Activated CD4-positive, alpha-beta T cell treated with anti-CD3 and anti-CD28 coated beads, Interleukin-2, amount 10 ng/mL, durations not matched to agents 24 days and 14 days (primary cell): ENCODE measurements at regions not wholly inside any gene's neighbourhood (a gene's known extent, or its start where the extent isn't known, plus 50 kb on each side); places are given as distances from the start of the nearest gene placed in this dataset.

ENCODE experiments used
- DNase-seq: peaks from one replicate; pipeline ENCODE4 v3.0.0; 2022
- H3K27ac Mint-ChIP-seq: one replicate; pipeline ENCODE4 v1.8.0; 2022; ENCODE audit warnings: mild to moderate bottlenecking, mixed read lengths
- H3K27me3 Mint-ChIP-seq: one replicate; pipeline ENCODE4 v1.8.0; 2022; ENCODE audit warnings: mixed read lengths
- H3K36me3 Mint-ChIP-seq: one replicate; pipeline ENCODE4 v1.8.0; 2022; ENCODE audit warnings: low read depth, mild to moderate bottlenecking, mixed read lengths
- H3K4me1 Mint-ChIP-seq: one replicate; pipeline ENCODE4 v1.8.0; 2021; ENCODE audit warnings: mixed read lengths
- H3K4me3 Mint-ChIP-seq: one replicate; pipeline ENCODE4 v1.8.0; 2022; ENCODE audit warnings: mild to moderate bottlenecking, moderate library complexity, mixed read lengths
- H3K9me3 Mint-ChIP-seq: one replicate; pipeline ENCODE4 v1.8.0; 2021; ENCODE audit warnings: mixed read lengths
- intact Hi-C: fragments of 100-400 bp; cut with micrococcal nuclease; formaldehyde crosslinking; loops from one replicate; pipeline ENCODE4 v1.15.1; 2023

- peaks cover 6% of the 10 kb centered on the region for H3K9me3 Mint-ChIP-seq
- peaks cover 13% of the 10 kb centered on the region for H3K27me3 Mint-ChIP-seq
- H3K27ac Mint-ChIP-seq = no peak overlapping the region
- peaks cover 9% of the 10 kb centered on the region for H3K4me1 Mint-ChIP-seq
- DNase-seq = peak; percentile 6
- H3K36me3 Mint-ChIP-seq = no peaks in the 10 kb centered on the region
- intact Hi-C loops = no loop called here
- no peak overlapping the region for H3K4me3 Mint-ChIP-seq
Measured at GRCh38 chr7:96497567-96497966, 175.7 kb upstream of the SLC25A13 start.

DNA sequence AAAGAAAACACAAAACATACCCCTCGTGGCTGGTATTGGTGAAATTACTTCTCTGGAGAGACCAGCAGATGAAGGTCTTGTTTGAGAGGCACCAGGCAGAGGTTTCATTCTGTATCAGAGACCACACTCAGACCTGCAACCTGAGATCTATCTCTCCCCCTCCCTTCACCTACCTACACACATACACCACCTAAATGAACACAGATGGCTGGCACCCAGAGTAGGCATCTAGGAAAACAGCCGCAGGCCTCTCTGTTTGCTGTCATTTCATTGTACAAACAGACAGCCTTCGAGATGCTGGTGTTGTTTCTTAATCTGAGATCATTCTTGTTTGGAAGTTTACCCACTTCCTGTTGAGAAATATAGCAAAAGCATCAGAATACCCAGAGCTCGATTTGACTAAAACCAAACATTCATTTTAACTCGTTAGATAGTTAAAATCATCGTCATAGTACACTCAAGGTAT, 173.9 kb upstream of the SLC25A13 start:
- Mint-ChIP-seq H3K27ac (peak overlapping the region; percentile 89), H3K27me3 (peaks cover 9% of the 10 kb centered on the region), H3K36me3 (no peaks in the 10 kb centered on the region), H3K4me3 (peak overlapping the region; percentile 57), H3K4me1 (peaks cover 18% of the 10 kb centered on the region), H3K9me3 (peaks cover 6% of the 10 kb centered on the region)
- DNase-seq = peak; percentile 74
- intact Hi-C loops = loop anchor here (1.0 to 2.0 kb wide), 4 partner anchors 17 to 341 kb away; no protein-coding TSS in a partner anchor

- intact Hi-C loops = no loop called here
- DNase-seq = no peak
- H3K4me1 Mint-ChIP-seq = peaks cover 19% of the 10 kb centered on the region
- H3K27ac Mint-ChIP-seq = no peak overlapping the region
- no peak overlapping the region for H3K4me3 Mint-ChIP-seq
- peaks cover 3% of the 10 kb centered on the region for H3K27me3 Mint-ChIP-seq
- H3K9me3 Mint-ChIP-seq = peaks cover 7% of the 10 kb centered on the region
- no peaks in the 10 kb centered on the region for H3K36me3 Mint-ChIP-seq
Measured at GRCh38 chr7:96486681-96487080, 164.8 kb upstream of the SLC25A13 start.

DNA sequence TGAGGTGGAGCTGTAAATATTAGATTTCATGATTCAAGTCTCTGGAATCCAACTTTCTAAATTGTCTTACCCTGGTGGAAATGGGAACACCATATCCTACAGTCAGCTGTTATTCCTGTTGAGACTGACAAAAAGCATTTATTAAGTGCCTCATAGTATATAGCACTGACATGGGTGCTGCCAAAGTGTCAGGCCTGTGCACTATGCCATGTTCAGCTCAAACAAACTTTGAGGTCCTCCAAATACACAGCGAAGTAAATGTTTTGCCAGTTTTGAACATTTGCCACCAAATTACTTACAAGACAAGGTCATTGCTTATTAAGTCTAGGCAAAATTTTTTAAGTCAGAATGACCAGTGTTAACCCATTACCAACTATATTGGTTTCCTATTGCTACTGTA, 162.9 kb upstream of the SLC25A13 start:
- Mint-ChIP-seq H3K9me3 (peaks cover 7% of the 10 kb centered on the region), H3K27me3 (no peaks in the 10 kb centered on the region), H3K4me1 (peaks cover 19% of the 10 kb centered on the region), H3K27ac (no peak overlapping the region), H3K4me3 (no peak overlapping the region), H3K36me3 (no peaks in the 10 kb centered on the region)
- DNase-seq = no peak
- intact Hi-C loops = no loop called here

- peaks cover 24% of the 10 kb centered on the region for H3K4me1 Mint-ChIP-seq
- intact Hi-C loops = no loop called here
- H3K27ac Mint-ChIP-seq = no peak overlapping the region
- peak; percentile 62 for DNase-seq
- H3K27me3 Mint-ChIP-seq = no peaks in the 10 kb centered on the region
- H3K4me3 Mint-ChIP-seq = no peak overlapping the region
- H3K36me3 Mint-ChIP-seq = no peaks in the 10 kb centered on the region
- peaks cover 7% of the 10 kb centered on the region for H3K9me3 Mint-ChIP-seq
Measured at GRCh38 chr7:96484091-96484490, 162.2 kb upstream of the SLC25A13 start.

DNA sequence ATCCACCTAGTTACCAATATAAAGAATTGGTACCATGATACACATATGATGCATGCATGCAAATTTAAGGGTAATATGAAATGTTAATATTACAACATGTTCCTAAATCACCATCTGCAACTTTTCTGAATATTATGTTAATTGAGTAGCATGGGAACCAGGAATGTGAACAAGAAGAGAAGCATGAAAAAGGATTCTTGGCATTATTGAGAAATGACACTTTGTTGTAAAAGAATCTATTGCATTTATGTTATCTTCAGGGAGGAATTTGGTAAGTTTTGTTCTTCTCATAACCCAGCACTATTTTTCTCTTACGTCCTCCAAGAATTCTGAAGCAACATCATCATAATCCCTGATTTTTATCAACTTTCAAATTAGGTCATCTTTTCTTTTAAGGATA, 159.9 kb upstream of the SLC25A13 start:
- intact Hi-C loops = no loop called here
- no peak overlapping the region for H3K27ac Mint-ChIP-seq
- no peaks in the 10 kb centered on the region for H3K36me3 Mint-ChIP-seq
- no peak for DNase-seq
- peaks cover 1% of the 10 kb centered on the region for H3K27me3 Mint-ChIP-seq
- no peak overlapping the region for H3K4me3 Mint-ChIP-seq
- H3K4me1 Mint-ChIP-seq = peaks cover 30% of the 10 kb centered on the region
- no peaks in the 10 kb centered on the region for H3K9me3 Mint-ChIP-seq

- peak overlapping the region; percentile 69 for H3K4me3 Mint-ChIP-seq
- peaks cover 6% of the 10 kb centered on the region for H3K27me3 Mint-ChIP-seq
- H3K4me1 Mint-ChIP-seq = peaks cover 23% of the 10 kb centered on the region
- H3K36me3 Mint-ChIP-seq = no peaks in the 10 kb centered on the region
- intact Hi-C loops = loop anchor here (2.0 to 5.0 kb wide), 3 partner anchors 16 to 638 kb away; partner anchors contain the start of gene SDHAF3
- peaks cover 4% of the 10 kb centered on the region for H3K9me3 Mint-ChIP-seq
- peak; percentile 69 for DNase-seq
- peak overlapping the region; percentile 89 for H3K27ac Mint-ChIP-seq
Measured at GRCh38 chr7:96479015-96479645, 157.2 kb upstream of the SLC25A13 start.

DNA sequence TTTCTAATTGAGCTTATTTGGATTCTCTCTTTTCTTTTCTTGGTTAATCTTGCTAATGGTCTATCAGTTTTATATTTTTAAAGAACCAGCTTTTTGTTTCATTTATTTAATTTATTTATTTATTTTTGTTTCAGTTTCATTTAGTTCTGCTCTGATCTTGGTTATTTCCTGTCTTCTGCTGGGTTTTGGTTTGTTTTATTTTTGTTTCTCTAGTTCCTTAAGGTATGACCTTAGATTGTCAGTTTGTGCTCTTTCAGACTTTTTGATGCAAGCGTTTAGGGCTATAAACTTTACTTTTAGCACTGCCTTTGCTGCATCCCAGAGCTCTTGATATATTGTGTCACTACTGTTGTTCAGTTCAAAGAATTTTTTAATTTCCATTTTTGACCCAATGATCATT, 149.7 kb upstream of the SLC25A13 start:
- DNase-seq = no peak
- peak overlapping the region; percentile 89 for H3K27ac Mint-ChIP-seq
- peaks cover 7% of the 10 kb centered on the region for H3K36me3 Mint-ChIP-seq
- peak overlapping the region; percentile 68 for H3K4me3 Mint-ChIP-seq
- H3K27me3 Mint-ChIP-seq = peaks cover 8% of the 10 kb centered on the region
- H3K9me3 Mint-ChIP-seq = peaks cover 37% of the 10 kb centered on the region
- peaks cover 21% of the 10 kb centered on the region for H3K4me1 Mint-ChIP-seq
- intact Hi-C loops = no loop called here

DNA sequence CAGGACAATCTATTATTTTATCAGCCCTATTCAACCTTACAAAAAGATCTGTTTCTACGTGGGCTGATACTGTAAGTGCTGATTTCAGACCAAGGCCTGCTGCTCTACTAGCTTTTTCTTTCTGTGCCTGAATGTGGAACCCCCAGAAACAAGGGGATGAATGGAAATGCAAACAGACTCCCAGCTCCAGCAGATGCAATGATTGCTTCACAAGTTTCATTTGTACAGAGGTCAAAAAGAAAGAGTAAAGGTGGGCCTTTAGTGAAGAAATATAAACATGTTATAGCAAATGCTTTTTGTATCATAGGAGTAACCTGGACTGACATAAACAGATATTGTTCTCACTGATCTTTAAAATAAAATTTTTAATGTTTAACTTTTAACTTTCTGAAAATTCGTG, 130.2 kb upstream of the SLC25A13 start:
- Mint-ChIP-seq H3K4me1 (no peaks in the 10 kb centered on the region), H3K4me3 (no peak overlapping the region), H3K27me3 (peaks cover 2% of the 10 kb centered on the region), H3K9me3 (no peaks in the 10 kb centered on the region), H3K36me3 (no peaks in the 10 kb centered on the region), H3K27ac (no peak overlapping the region)
- intact Hi-C loops = no loop called here
- no peak for DNase-seq

DNA sequence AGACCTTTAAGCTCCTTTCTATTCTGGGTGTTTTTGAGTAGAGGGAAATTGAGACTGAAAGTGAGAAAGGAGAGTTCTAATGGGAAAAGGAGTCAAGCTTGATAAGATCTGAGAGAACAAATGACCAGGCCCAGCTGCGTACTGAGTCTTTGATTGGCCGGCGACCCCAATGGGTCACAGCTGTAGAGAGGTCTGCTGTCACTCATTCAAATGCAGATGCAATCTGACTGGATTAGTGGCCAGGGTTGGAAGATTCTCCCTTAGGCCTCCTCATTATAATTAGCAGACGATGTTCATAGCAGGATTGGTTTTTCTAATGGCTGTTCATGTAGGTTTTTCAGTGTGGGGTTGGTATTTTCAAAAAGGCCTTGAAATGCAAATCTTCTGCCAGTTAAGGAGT, 127.2 kb upstream of the SLC25A13 start:
- intact Hi-C loops = no loop called here
- Mint-ChIP-seq H3K36me3 (no peaks in the 10 kb centered on the region), H3K27ac (no peak overlapping the region), H3K9me3 (no peaks in the 10 kb centered on the region), H3K4me1 (no peaks in the 10 kb centered on the region), H3K27me3 (peaks cover 8% of the 10 kb centered on the region), H3K4me3 (no peak overlapping the region)
- DNase-seq = no peak

- no peak for DNase-seq
- no peak overlapping the region for H3K27ac Mint-ChIP-seq
- no peaks in the 10 kb centered on the region for H3K9me3 Mint-ChIP-seq
- H3K27me3 Mint-ChIP-seq = peaks cover 10% of the 10 kb centered on the region
- H3K36me3 Mint-ChIP-seq = no peaks in the 10 kb centered on the region
- intact Hi-C loops = no loop called here
- H3K4me1 Mint-ChIP-seq = no peaks in the 10 kb centered on the region
- H3K4me3 Mint-ChIP-seq = no peak overlapping the region
Measured at GRCh38 chr7:96447109-96447645, 125.3 kb upstream of the SLC25A13 start.

GRCh38 chr7:96441436-96442084, 119.7 kb upstream of the SLC25A13 start:
- Mint-ChIP-seq H3K4me1 (no peaks in the 10 kb centered on the region), H3K36me3 (no peaks in the 10 kb centered on the region)

DNA sequence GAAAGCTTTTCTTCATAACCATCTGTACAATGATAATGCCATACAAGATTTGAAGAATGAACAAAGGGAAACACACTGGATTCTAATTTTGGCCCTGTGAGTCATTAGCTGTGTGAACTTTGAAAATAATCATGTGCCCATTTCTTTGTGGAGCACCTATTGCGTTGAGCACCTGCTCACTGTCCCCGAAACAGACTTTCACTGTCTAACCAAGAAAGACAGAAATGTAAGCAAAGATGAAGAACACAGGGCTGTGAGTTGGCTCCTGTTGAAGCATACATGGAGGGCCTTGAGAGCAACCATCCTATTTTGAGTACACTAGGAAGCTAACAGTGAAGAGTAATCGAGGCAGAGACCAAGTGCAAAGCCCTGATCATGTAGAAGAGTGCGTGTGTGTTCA, 118.4 kb upstream of the SLC25A13 start:
- H3K27me3 Mint-ChIP-seq = peaks cover 12% of the 10 kb centered on the region
- no peak overlapping the region for H3K4me3 Mint-ChIP-seq
- no peaks in the 10 kb centered on the region for H3K4me1 Mint-ChIP-seq
- peaks cover 16% of the 10 kb centered on the region for H3K9me3 Mint-ChIP-seq
- no peaks in the 10 kb centered on the region for H3K36me3 Mint-ChIP-seq
- intact Hi-C loops = no loop called here
- DNase-seq = no peak
- no peak overlapping the region for H3K27ac Mint-ChIP-seq

More at GRCh38 chr7:96441436-96442084, 119.7 kb upstream of the SLC25A13 start:
- Mint-ChIP-seq H3K4me3 (no peak overlapping the region), H3K27ac (no peak overlapping the region), H3K9me3 (peaks cover 16% of the 10 kb centered on the region), H3K27me3 (peaks cover 12% of the 10 kb centered on the region)
- no peak for DNase-seq
- intact Hi-C loops = no loop called here

DNA sequence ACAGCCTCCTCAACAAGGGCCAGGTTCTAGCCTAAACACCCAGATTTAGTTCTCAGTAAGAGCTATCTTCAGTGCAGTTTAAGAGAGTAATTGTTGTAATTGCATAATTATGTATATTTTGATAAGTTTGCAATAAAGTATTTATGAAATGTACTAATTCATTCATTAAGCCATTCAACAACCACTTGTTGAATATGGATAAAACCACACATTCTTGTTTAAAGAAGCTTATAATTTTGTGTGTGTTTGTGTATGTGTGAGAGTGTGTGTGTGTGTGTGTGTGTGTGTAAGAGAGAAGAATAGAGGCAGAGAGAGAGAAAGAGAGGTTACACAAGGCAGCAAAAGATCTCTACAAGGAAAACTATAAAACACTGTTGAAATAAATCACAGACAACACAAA, 115.0 kb upstream of the SLC25A13 start:
- Mint-ChIP-seq H3K27ac (no peak overlapping the region), H3K36me3 (no peaks in the 10 kb centered on the region), H3K9me3 (peaks cover 17% of the 10 kb centered on the region), H3K4me3 (no peak overlapping the region), H3K27me3 (peaks cover 11% of the 10 kb centered on the region), H3K4me1 (no peaks in the 10 kb centered on the region)
- DNase-seq = no peak
- intact Hi-C loops = no loop called here
